GM18519 (cell line): ENCODE measurements at regions not wholly inside any gene's neighbourhood (a gene's known extent, or its start where the extent isn't known, plus 50 kb on each side); places are given as distances from the start of the nearest gene placed in this dataset.
"Not testable (repeated sequence)": the region's sequence is repeated elsewhere in the genome, so short reads cannot be mapped to it uniquely, and the experiment has no call there.

Experiments used
- ATAC-seq: cut with Tn5 transposase; IDR thresholded peaks from one replicate; pipeline ENCODE4 v1.9.1; 2021; ENCODE audit warnings: mild to moderate bottlenecking, moderate library complexity; ENCODE audit not compliant: unreplicated experiment, low FRiP score

DNA sequence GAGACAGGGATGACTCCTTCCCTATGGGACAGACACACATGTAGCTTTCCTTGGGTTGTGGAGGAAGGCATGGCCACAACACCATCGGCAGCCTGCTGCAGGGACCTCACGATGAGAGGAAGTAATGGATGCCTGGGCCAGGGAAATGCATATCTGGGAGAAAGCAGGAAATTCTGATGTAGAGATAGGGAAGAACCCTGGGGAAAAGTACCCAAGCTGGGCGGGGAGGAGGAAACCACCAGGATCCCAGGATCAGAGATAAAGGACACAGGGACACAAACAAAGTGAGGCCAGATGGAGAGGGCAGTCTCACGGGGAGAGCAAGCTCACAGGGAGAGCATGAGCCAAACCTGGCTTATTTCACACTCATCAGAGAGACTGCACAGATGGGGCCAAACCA is 294.7 kb upstream of the TEKT4 start:
- not testable (repeated sequence) for ATAC-seq

DNA sequence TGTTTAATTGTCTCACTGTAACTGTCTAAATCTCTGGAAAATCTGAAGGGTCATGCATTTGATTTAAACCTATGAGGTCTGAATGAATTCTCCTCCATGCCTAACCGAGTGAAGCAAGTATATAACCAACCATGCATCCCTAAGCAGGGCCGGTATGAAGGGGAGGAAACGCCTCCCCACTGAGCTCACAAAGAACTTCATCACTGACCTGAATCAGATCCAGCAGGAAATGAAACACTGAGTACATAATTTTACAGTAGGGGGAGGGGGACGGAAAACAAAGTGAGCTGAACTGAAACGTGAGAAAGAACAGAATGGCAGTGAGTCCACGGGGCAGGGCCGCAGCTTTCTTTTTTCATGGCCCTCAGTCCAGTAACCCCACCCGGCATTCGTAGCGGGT is 294.1 kb upstream of the TEKT4 start:
- not testable (repeated sequence) for ATAC-seq

DNA sequence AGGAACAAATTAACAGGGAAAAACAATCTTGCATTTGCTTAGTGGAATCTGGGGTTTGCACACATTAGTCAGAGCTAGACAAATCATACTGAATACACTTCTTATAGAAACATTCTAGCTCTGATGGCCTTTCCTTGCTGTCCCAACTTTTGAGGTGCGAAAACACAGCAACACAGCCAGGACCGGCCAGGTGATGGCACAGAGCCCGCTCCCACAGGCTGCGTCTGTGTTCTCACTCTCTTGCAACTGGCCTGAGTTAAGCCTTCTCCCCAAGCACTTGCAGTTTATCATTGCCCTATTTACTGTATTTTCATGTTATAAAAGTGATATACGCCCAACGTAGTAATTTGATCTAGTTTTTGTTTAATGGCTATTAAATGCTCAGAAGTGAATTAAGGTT is 292.0 kb upstream of the TEKT4 start:
- ATAC-seq = not testable (repeated sequence)

DNA sequence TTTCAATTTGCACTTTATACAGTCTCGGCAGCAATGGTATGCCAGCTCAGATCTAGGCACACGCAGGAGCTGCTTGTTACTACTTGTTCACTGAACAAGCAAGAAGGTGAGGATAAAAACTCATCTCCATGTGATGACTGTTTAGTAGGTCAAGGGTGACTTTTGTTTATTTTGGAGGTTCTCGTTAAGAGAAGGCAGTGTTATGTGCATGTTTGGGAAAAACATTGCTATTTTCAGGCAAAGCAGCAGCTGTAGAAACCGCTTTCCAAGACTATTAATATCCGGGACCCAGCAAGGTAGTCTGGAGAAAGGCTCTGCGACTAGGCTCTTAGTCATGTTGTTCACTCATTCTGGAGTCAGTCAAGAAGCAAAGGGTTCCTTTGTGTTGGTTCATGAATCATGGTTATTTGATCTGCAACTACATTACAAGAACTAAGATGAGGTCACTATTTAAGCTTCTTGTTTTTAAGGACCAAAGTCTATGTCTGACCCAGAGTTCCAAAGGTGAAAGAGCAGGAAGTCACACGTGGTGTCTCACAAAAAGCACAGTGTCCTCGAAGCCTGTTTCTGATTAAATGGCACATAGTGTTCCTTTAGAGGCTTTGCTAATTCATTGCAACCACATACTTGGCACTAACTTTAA is 288.0 kb upstream of the TEKT4 start:
- not testable (repeated sequence) for ATAC-seq

DNA sequence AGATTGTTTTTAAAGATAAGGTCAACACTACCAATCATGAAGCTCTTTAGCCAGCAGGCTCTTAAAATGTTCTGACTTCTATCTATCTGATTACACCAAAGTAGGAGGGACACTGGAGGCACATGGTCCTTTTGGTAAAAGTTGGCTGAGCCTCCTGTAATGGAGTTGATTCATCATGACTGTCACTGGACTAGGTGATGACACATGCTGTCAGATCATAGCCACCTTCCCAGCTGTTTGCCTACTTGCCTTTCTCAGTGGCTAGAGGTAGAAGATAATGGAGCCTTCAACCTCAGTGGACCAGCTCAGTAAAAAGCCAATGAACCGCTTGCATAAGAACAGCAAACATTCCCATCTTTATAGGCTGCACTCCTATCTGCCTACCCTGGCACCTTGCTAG is 286.7 kb upstream of the TEKT4 start:
- not testable (repeated sequence) for ATAC-seq

DNA sequence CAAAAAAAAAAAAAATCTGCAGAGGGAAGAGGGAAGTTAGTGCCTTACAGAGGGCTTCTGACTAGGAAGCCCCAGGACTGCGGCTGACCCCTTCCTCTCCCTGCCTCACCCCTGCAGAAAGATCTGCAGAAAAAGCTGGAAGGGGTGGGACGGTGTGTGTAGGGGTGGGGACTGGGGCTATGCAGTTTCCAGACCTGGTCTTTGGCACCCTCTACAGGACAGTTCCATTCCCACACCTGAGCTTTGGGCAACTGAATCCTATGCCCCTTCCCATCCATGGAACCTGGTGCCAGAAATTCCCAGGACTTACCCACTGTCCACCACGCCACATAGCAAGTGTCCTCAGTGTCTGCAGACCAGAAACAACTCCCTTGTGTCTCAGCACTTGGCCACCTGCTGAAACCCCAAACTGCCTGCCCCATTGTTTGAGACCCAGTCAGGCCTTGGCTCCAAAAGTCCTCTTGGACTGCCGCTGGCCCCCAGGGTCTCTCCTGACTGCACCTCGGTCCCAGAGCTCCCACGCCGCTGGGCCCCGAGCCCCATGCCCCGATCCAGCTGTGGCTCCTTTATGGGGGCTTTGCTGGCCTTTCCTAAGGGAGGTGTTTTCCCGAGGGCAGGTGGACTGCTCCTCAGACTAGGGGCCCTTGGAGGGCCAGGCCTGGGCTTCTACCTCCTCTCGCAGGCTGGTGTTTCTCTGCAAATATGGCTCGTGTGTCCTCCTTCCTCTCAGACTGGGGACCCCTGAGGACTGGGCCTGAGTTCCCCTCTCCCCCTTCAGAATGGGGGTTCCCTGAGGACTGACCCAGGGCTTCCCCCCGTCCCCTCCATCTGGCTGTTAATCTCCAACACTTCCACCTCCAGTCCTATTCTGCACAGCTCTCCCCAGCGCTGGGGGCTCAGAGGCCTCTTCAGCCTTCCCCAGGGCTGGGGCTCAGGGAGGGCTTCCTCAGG is 284.9 kb upstream of the TEKT4 start:
- ATAC-seq = not testable (repeated sequence)

DNA sequence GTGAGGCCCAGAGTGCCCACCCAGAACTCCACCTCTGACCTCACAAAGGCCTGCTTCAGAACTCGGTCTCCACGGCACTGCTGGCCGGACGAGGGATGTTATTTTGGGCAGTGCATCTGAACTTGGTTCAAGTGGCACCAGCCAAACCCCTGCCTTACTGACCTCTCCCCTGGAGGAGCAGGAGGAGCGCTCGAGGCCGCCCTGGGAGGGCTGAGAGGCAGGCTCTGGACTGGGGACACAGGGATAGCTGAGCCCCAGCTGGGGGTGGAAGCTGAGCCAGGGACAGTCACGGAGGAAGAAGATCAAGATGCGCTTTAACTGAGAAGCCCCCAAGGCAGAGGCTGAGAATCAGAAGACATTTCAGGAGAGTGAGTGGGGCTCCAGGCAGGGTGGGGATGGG is 284.2 kb upstream of the TEKT4 start:
- not testable (repeated sequence) for ATAC-seq

DNA sequence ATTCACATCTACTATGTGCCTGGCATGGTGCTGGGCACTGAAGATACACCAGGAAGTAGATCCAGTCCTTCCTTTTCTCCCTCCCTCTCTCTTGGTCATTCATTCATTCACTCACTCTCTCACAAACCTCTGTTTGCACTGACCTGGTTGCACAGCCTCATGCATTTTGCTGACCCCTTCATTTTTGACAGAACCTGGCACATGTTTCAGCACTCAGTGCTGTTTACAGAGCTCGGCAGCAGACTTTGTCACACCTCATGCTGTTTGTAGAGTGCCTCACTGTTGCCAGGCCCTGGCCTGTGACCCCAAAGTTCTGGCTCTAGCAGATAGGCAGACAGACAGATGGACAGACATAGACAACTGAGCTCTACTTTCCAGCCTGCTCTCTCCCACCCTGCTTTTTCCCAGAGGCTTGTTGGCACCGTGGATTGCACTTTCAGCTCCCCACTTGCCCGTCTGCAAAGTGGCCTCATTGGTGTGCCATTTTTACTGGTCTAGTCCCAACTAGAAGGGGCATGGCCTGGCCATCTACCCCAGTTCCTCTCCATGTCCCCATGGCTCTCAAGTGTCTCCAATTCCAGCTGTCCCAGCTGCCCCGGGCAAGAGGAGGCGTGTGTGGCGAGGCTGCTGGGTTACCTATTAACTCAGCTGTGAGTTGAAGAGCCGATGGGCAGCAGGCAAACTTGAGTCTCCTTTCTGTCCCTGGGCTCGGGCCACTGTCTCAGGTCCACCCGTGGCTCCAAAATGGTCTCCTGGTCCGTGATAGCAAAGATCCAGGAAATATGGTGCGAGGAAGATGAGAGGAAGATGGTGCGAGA is 277.0 kb upstream of the TEKT4 start:
- ATAC-seq = not testable (repeated sequence)

DNA sequence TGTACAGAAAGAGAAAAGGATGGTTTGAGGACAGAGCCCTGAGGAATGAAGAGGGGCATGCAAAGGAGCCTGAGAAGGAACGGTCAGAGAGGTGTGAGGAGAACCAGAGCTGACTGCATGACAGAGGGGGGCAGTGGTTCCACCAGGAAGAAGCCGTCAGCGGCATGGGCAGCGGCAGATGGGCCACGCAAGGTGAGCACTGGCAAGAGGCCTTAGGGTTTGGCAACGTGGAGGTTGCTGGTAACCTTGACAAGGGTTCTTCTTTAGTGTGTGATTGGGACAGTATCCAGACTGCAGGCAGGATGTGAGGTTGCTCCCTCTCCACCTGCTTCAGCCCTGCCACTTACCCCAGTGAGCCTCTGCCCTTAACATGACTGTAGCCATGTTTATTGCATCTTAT is 275.3 kb upstream of the TEKT4 start:
- not testable (repeated sequence) for ATAC-seq

DNA sequence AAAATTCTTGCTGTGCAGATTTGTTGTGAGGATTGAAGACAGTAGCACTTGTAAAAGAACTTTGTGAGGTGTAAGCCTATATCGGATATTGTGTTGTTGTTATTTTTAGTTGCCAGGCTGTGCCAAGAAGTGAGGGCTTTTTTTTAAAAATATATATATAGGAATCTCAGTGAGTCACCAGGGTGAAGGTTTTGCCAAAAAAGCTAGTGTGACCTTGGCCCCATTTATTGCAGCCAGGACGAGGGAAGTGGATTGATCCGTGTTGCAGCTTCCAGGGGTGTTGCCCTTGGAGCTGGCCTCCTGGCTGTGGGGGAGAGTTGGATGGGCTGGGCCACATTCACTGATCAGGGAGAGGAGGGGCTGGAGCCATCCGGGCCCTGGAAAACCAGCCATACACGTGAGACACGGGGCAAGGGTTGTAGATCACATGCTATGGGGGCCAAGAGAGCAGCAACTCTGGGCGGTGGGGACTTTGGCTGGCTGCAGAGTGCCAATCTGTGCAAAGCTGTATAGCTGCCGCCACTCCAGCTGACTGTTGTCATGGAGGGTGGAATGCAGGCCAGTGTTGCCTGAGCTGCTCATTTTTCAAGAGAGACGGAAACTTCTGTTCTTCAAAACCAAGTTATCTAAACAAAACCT is 273.0 kb upstream of the TEKT4 start:
- not testable (repeated sequence) for ATAC-seq

DNA sequence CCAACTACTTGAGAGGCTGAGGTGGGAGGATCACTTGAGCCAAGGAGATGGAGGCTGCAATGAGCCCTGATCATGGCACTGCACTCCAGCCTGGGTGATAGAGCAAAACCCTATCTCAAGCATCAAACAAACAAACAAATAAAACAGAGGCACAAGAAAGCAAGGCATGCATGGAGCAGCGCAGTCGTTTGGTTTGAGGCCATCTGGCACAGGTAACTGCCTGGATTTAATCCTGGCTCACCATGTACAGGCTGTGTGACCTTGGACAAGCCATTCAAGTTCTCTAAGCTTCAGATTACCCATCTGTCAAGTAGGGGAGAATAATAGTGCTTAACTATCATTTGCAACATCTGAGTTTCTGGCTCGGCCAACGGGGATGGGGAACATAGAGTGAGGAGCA is 270.3 kb upstream of the TEKT4 start:
- ATAC-seq = not testable (repeated sequence)

DNA sequence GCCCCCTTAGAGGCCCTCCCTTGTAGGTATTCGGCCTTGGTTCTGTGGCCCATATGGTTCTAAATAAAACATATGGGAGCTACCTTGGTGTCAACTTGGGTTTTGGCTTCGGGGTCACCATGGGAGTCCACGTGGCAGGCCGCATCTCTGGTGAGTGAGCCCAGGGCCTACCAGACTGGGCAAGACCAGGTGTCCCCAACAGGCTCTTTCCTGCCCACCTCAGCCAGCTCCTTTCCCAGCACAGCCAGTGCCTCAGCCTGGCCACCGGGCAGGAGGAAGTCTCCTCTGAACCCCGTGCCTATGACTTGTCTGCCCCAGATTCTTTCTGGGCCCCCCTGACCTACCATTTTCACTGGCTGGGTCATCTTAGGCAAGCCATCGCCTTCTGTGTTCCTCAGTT is 268.8 kb upstream of the TEKT4 start:
- no peak for ATAC-seq

DNA sequence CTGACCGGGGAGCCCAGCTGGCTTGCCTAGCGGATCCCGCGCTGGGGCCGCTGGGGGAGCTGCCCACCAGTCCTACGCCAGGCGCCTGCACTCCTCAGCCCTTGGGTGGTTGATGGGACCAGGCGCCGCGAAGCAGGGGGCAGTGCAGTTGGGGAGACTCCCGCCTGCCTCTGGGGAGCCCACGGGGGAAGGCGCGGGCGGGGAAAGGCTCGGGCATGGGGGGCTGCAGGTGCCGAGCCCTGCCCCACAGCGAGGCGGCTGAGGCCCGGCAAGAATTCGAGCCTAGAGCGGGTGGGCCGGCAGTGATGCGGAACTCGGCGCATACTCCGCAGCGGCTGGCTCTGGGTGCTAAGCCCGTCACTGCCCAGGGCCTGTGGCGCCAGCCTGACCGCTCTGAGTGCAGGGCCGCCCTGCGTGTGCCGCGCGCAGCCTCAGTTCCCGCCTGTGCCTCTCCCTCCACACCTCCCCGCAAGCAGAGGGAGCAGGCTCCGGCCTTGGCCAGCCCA is 249.1 kb upstream of the TEKT4 start:
- no peak for ATAC-seq

DNA sequence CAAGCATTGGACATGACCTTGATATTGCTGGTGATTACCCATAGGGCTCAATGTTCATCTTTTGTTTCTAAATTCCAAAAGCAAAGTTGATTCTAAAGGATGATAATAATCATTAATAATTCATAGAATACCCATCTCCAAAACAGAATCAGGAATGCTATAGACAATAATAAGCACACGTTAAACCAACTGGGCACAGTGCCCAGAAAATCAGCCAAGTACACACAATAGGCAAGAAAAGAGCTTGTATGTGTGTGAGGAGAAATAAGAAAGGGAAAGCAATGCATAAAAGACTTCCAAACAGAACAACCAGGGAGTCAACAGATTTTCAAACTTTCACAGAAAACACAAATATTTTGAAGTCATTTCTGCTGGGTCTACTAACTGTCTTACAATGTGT is 242.3 kb upstream of the TEKT4 start:
- not testable (repeated sequence) for ATAC-seq

DNA sequence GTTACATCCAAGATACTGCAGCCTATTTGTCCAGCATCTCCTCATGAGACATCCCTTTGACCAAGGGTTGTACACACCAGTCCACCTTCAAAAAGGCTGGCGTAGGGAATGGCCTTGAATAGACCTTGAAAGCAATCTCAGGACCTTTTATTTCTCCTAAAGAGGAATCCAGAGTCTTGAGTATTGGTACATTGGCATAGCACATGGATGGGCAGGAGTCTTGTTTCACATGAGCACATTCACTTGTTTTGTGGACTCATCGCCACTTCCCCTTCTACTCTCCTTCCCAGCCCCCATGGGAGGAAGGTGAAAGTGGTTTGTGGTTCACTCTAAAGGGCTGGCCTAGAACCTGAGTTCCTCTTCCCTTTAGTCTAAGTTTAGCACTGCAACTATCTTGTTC is 229.8 kb upstream of the TEKT4 start:
- ATAC-seq = not testable (repeated sequence)

DNA sequence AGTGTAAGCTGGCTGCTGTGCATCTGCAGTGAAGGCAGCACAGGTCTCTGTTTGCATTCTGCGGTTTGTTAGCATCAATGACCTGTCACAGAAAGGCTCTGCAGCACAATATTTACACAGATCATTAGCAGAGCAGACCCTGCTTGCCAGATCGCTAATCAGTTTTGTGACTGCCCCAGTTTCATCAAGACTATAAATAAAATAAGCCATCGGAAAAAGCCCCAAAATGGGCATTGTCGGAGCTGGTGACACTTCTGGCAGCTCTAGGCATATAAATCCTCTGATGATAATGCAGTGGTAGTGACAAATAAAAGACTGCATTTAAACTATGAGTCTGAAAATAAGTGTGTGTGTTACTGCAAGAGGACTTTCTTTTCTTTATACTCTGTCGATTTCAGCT is 219.1 kb upstream of the TEKT4 start:
- not testable (repeated sequence) for ATAC-seq

DNA sequence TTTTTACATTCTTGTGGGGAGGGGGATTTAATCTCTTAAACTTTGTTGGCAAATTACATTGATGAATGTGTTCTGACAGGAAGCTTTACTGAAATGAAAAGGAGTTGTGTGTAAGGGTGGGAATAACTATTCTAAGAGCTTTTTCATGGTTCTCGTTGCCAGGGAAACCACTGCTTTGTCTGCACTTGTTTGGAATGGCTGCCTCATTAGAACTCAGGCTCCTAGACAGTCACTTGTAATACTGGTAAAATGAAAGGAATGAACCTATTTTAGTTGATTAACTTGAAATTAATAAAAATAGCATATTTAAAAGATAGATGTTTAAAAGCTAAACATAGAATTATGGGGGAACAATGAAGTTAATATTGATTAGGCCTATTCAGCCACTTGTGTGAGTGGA is 201.4 kb upstream of the TEKT4 start:
- ATAC-seq = not testable (repeated sequence)

DNA sequence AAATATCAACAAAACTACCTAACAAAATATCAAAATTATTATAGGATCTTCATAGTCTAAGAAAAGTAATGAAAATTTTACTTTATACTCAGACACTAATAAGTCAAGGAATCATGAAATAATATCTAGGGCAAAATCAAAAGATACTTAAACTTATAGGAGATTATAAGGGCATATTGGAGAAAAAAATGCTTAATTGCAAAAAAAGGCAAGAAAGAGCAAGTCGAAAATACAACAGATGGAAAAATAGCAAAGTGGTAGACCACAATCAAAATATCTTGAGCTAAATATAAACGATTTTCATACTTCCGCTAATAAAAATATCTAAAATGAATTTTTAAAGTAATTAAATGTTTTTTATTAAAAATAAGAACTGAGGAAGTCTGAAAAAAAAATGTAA is 177.0 kb upstream of the TEKT4 start:
- ATAC-seq = not testable (repeated sequence)

DNA sequence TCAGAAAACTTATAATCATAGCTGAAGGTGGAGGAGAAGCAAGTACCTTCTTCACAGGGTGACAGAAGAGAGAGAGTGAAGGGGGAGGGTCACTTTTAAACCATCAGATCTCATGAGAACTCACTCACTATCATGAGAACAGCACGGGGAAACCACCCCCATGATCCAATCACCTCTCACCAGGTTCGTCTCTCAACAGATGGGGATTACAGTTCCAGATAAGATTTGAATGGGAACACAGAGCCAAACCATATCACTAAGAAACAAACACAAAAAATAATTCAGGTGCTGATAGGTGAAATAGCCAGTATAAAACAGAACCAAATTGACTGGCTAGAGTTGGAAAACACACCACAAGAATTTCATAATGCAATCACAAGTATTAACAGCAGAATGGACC is 162.2 kb upstream of the TEKT4 start:
- not testable (repeated sequence) for ATAC-seq

DNA sequence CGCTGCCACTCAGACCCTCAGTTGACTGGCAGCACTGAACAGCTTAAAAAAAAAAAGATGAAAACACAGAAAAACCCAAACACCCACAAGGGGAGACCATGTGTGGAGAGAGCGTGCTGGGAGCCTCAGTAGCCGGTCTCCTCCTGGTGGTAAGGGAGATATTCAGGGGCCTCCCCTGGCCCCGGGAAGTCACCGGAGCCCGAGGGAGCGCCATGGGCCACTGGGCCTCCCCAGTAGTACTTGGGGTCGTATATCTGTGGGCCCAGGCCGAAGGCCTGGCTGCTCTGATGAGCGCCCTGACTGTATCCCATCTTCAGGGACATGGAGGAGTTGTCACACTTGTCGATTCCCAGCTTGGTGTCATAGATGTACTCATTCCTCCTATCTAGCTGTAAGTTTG is 145.7 kb upstream of the TEKT4 start:
- no peak for ATAC-seq
